GM21619 (cell line): ENCODE measurements at regions not wholly inside any gene's neighbourhood (a gene's known extent, or its start where the extent isn't known, plus 50 kb on each side); places are given as distances from the start of the nearest gene placed in this dataset.
"Not testable (repeated sequence)": the region's sequence is repeated elsewhere in the genome, so short reads cannot be mapped to it uniquely, and the experiment has no call there.

Experiments
- ATAC-seq: cut with Tn5 transposase; IDR thresholded peaks from one replicate; pipeline ENCODE4 v1.9.1; 2021; ENCODE audit not compliant: unreplicated experiment

GRCh38 chr5:98339141-98339848 lies 434.2 kb upstream of the RGMB start:
- no peak for ATAC-seq

- ATAC-seq: no peak
These were observed 432.1 kb upstream of the RGMB start for GRCh38 chr5:98341038-98342032.

GRCh38 chr5:98342958-98343660 lies 430.4 kb upstream of the RGMB start:
- not testable (repeated sequence) for ATAC-seq

- no peak for ATAC-seq
These were observed 424.0 kb upstream of the RGMB start for GRCh38 chr5:98349251-98349989.

DNA sequence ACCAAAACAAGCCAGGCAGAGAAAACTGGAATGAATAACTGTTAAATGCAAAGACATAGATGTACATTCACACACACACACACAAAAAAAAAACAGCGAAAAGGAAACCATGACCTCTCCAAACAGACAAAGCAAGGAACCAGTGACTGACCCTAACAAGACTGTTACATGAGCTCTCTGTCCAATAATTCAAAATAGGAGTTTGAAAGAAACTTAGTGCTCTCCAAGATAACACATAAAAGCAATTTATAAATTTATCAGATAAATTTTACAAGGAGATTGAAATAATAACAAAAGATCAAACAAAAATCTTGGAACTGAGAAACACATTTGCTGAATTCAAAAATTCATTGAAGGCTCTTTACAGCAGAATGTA lies 423.5 kb upstream of the RGMB start:
- ATAC-seq: no peak

- no peak for ATAC-seq
These were observed 418.5 kb upstream of the RGMB start for GRCh38 chr5:98354922-98355321.

- no peak for ATAC-seq
These were observed 412.9 kb upstream of the RGMB start for GRCh38 chr5:98360548-98360947.

DNA sequence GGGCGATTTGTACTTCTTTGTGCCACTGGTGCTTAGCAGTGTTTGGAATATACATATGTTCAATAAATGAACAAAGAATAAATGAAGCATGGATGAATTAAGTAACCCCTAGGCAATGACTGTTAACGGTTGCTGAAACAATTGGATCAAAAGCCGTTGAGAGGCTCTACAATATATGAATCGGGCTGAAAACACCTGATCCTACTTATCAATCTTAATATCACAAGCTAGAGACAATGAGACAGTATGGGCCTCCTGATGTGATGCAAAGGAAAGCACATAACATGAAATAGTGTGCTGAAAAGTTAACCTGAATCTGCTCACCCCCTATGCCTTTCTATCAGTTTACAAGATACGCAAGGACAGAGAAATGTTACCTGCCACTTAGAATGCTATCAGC lies 410.3 kb upstream of the RGMB start:
- no peak for ATAC-seq

GRCh38 chr5:98364549-98364948 lies 408.9 kb upstream of the RGMB start:
- no peak for ATAC-seq

DNA sequence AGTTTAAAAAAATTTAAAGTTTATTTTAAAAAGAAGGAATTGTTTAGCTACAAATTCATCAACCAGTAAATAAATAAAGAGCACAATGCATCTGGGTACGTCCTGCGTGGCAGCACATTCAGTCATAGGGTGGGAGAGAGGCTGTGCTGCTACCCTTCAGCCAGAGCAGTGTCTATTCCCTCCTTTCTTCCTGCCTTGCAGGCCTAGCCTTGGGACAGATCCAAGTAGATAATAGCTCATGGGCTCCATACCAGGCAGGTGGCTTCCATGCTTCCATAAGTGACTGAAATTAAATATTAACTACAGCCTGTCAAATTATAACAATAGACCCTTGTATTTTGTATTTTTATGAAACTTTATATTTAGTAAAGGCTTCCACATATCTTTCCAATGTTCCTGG lies 408.3 kb upstream of the RGMB start:
- no peak for ATAC-seq

DNA sequence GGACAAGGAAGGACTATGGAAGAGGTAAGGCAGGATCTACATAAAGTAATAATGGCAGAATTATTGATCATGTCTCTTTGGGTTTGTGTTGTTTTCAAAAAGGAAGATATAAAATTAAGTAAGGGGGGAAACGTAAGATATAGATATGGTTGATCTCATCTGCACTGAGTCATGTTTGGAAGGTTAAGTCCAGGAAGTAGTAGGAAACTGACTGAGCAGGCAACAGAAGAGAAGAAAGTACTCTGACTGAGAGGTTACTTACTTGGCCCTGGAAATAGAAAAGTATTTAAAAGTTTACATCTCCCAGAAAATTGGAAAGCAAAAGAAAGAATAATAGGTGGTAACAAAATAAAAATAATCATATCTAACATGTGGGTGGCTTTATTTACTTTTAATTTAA lies 405.3 kb upstream of the RGMB start:
- ATAC-seq: no peak

- no peak for ATAC-seq
These were observed 401.1 kb upstream of the RGMB start for GRCh38 chr5:98372351-98372750.

DNA sequence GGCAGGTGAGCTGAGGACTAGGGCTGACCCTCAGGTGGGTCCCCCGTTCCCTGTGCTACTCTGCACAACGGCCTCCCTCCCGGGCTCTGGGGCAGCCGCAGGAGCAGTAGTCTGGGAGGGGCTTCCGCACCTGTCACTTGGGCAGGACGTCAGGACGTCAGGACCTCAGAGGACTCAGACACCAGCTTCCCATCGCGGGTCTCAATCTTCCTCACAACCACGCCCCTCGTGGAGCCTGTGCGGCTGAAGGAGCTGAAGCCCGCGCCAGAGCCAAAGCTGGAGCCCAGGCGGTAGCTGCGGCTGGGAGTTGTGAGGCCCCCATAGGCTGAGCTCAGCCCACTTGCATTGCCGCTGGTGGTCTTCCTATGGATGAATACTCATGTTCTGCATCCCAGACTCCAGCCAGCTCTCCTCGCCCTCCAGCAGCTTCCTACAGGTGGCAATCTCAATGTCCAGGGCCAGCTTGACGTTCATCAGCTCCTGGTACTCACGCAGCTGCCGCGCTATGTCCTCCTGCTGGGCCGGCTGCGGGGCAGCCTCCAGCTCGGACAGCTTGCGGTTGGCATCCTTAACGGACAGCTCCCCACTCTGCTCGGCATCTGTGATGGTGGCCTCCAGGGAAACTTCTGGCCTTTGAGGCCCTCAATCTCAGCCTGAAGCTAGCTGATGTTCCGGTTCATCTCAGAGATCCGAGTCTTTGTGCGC lies 381.4 kb upstream of the RGMB start:
- ATAC-seq: no peak

GRCh38 chr5:98393205-98393604 lies 380.3 kb upstream of the RGMB start:
- ATAC-seq: not testable (repeated sequence)

- no peak for ATAC-seq
These were observed 376.4 kb upstream of the RGMB start for GRCh38 chr5:98397081-98397480.

DNA sequence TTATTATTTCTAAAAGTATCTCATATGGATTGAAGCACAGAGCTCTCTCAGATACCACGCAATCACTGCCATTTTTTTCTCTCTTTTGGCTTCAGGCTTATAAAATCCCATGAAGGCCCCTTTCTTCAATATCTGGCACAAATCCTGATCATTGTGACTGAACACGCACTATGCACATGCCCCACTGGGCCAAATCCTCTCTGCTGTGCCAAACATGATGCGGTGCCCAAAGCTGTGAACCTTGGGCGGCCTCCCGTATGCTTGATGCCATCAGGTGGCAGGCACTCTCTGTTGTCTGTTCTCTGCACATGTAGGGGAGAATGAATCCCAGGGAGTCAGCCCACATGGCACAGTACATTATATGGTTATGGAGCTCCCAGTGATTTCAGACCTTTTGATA lies 375.0 kb upstream of the RGMB start:
- ATAC-seq: no peak

GRCh38 chr5:98401656-98402055 lies 371.8 kb upstream of the RGMB start:
- no peak for ATAC-seq

DNA sequence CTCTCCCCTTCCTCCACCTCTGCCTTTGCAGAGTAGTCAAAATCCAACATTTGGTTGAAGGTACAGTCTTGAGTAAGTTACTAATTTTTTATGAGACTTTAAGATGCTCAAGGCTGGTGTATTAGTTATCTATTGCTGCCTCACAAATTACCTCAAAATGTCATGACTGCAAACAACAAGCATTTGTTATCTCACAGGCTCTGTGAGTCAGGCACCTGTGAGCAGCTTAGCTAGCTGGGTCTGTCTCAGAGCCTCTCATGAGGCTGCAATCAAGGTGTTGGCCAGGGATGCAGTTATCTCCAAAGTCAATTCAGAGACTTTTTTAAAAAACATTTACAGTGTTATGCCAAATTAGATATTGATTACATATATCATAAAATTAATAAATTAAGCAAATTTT lies 371.3 kb upstream of the RGMB start:
- ATAC-seq: no peak

GRCh38 chr5:98403131-98403530 lies 370.3 kb upstream of the RGMB start:
- ATAC-seq: no peak

DNA sequence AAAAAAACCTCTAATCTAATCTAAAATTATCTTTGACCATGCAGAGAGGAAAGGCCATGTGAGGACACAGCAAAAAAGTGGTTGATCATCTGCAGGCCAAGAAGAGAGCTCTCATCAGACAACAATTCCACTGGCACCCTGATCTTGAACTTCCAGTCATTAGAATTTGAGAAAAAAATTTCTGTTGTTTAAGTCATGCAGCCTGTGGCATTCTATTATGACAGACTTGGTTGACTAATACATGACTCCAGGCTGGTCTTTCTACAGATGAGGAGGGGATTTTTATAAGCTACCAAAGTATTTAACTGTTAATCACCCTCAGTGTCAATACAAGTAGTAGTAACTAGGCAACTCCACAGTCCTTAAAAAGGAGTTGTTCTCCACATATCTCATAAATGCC lies 358.5 kb upstream of the RGMB start:
- no peak for ATAC-seq
